ENCODE measurements at regions not wholly inside any gene's neighbourhood (a gene's known extent, or its start where the extent isn't known, plus 50 kb on each side); places are given as distances from the start of the nearest gene placed in this dataset.
"Not testable (repeated sequence)": the region's sequence is repeated elsewhere in the genome, so short reads cannot be mapped to it uniquely, and the experiment has no call there.

- DNase-seq (ENCODE audit: low read depth): no peak
Measured at GRCh38 chr13:81089371-81090157, 748.6 kb upstream of the SPRY2 start.

GRCh38 chr13:81080911-81081454 is 740.1 kb upstream of the SPRY2 start:
- no peak overlapping the region for H3K4me3 ChIP-seq (ENCODE audit: low read depth, low read length)

More at GRCh38 chr13:81089371-81090157, 748.6 kb upstream of the SPRY2 start:
- no peak overlapping the region for H3K4me3 ChIP-seq (ENCODE audit: low read depth, low read length)

GRCh38 chr13:81078048-81078447 is 737.1 kb upstream of the SPRY2 start:
- DNase-seq (ENCODE audit: low read depth): no peak
- H3K4me3 ChIP-seq (ENCODE audit: low read depth, low read length): no peak overlapping the region

More at GRCh38 chr13:81080911-81081454, 740.1 kb upstream of the SPRY2 start:
- no peak for DNase-seq (ENCODE audit: low read depth)

- not testable (repeated sequence) for H3K4me3 ChIP-seq (ENCODE audit: low read depth, low read length); DNase-seq (ENCODE audit: low read depth)
Measured at GRCh38 chr13:81069822-81070221, 728.9 kb upstream of the SPRY2 start.

- DNase-seq (ENCODE audit: low read depth): no peak
- no peak overlapping the region for H3K4me3 ChIP-seq (ENCODE audit: low read depth, low read length)
Measured at GRCh38 chr13:81058916-81059290, 718.0 kb upstream of the SPRY2 start.

- no peak for DNase-seq (ENCODE audit: low read depth)
- no peak overlapping the region for H3K4me3 ChIP-seq (ENCODE audit: low read depth, low read length)
Measured at GRCh38 chr13:81058211-81058915, 717.4 kb upstream of the SPRY2 start.

GRCh38 chr13:81051873-81052272 is 710.9 kb upstream of the SPRY2 start:
- no peak overlapping the region for H3K4me3 ChIP-seq (ENCODE audit: low read depth, low read length)
- DNase-seq (ENCODE audit: low read depth): no peak

GRCh38 chr13:81048026-81048461 is 707.1 kb upstream of the SPRY2 start:
- peak; percentile 25 for DNase-seq (ENCODE audit: low read depth)
- H3K4me3 ChIP-seq (ENCODE audit: low read depth, low read length): no peak overlapping the region

GRCh38 chr13:81041761-81042160 is 700.8 kb upstream of the SPRY2 start:
- H3K4me3 ChIP-seq (ENCODE audit: low read depth, low read length): no peak overlapping the region
- no peak for DNase-seq (ENCODE audit: low read depth)

- no peak overlapping the region for H3K4me3 ChIP-seq (ENCODE audit: low read depth, low read length)
- DNase-seq (ENCODE audit: low read depth): no peak
Measured at GRCh38 chr13:81031996-81032395, 691.1 kb upstream of the SPRY2 start.

- no peak for DNase-seq (ENCODE audit: low read depth)
- no peak overlapping the region for H3K4me3 ChIP-seq (ENCODE audit: low read depth, low read length)
Measured at GRCh38 chr13:81025091-81025490, 684.2 kb upstream of the SPRY2 start.

GRCh38 chr13:81021284-81021840 is 680.4 kb upstream of the SPRY2 start:
- no peak for DNase-seq (ENCODE audit: low read depth)
- no peak overlapping the region for H3K4me3 ChIP-seq (ENCODE audit: low read depth, low read length)

GRCh38 chr13:81020010-81020409 is 679.1 kb upstream of the SPRY2 start:
- DNase-seq (ENCODE audit: low read depth): no peak
- H3K4me3 ChIP-seq (ENCODE audit: low read depth, low read length): no peak overlapping the region

GRCh38 chr13:81018936-81019335 is 678.0 kb upstream of the SPRY2 start:
- no peak overlapping the region for H3K4me3 ChIP-seq (ENCODE audit: low read depth, low read length)
- no peak for DNase-seq (ENCODE audit: low read depth)

- peak; percentile 9 for DNase-seq (ENCODE audit: low read depth)
Measured at GRCh38 chr13:81017513-81018152, 676.7 kb upstream of the SPRY2 start.

GRCh38 chr13:81012031-81012430 is 671.1 kb upstream of the SPRY2 start:
- no peak overlapping the region for H3K4me3 ChIP-seq (ENCODE audit: low read depth, low read length)
- DNase-seq (ENCODE audit: low read depth): no peak

More at GRCh38 chr13:81017513-81018152, 676.7 kb upstream of the SPRY2 start:
- no peak overlapping the region for H3K4me3 ChIP-seq (ENCODE audit: low read depth, low read length)

- no peak overlapping the region for H3K4me3 ChIP-seq (ENCODE audit: low read depth, low read length)
- DNase-seq (ENCODE audit: low read depth): no peak
Measured at GRCh38 chr13:81001828-81002385, 661.0 kb upstream of the SPRY2 start.

GRCh38 chr13:80998603-80999002 is 657.7 kb upstream of the SPRY2 start:
- DNase-seq (ENCODE audit: low read depth); H3K4me3 ChIP-seq (ENCODE audit: low read depth, low read length): not testable (repeated sequence)

GRCh38 chr13:80989747-80990146 is 648.8 kb upstream of the SPRY2 start:
- no peak for DNase-seq (ENCODE audit: low read depth)
- no peak overlapping the region for H3K4me3 ChIP-seq (ENCODE audit: low read depth, low read length)
